Activated CD4-positive, alpha-beta T cell treated with anti-CD3 and anti-CD28 coated beads, Interleukin-2, amount 10 ng/mL, durations not matched to agents 24 days and 14 days (primary cell): ENCODE measurements at regions not wholly inside any gene's neighbourhood (a gene's known extent, or its start where the extent isn't known, plus 50 kb on each side); places are given as distances from the start of the nearest gene placed in this dataset.
"Not testable (repeated sequence)": the region's sequence is repeated elsewhere in the genome, so short reads cannot be mapped to it uniquely, and the experiment has no call there.

ENCODE experiments used
- DNase-seq: peaks from one replicate; pipeline ENCODE4 v3.0.0; 2022
- H3K27ac Mint-ChIP-seq: one replicate; pipeline ENCODE4 v1.8.0; 2022; ENCODE audit warnings: mild to moderate bottlenecking, mixed read lengths
- H3K27me3 Mint-ChIP-seq: one replicate; pipeline ENCODE4 v1.8.0; 2022; ENCODE audit warnings: mixed read lengths
- H3K36me3 Mint-ChIP-seq: one replicate; pipeline ENCODE4 v1.8.0; 2022; ENCODE audit warnings: low read depth, mild to moderate bottlenecking, mixed read lengths
- H3K4me1 Mint-ChIP-seq: one replicate; pipeline ENCODE4 v1.8.0; 2021; ENCODE audit warnings: mixed read lengths
- H3K4me3 Mint-ChIP-seq: one replicate; pipeline ENCODE4 v1.8.0; 2022; ENCODE audit warnings: mild to moderate bottlenecking, moderate library complexity, mixed read lengths
- H3K9me3 Mint-ChIP-seq: one replicate; pipeline ENCODE4 v1.8.0; 2021; ENCODE audit warnings: mixed read lengths
- intact Hi-C: fragments of 100-400 bp; cut with micrococcal nuclease; formaldehyde crosslinking; loops from one replicate; pipeline ENCODE4 v1.15.1; 2023

DNA sequence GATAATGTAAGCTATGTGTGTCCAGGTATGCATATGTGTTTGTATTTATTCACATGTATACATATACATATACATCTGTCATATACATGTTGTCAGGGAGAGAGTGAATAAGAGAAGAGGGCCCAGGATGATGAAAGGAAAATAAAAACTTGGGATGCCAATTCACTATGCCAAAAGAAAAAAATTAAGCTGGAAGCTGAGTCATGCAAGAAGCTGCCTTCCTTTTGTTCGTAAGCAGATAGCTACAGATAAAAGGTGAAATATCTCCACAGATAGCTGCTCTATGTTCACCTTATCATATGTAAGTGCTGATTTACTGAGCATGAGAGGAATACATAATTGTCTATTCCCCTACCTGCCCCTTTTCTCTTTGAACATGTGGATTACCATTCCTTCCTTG, 579.9 kb downstream of the EPM2A start:
- H3K27me3 Mint-ChIP-seq, result no peaks in the 10 kb centered on the region
- peaks cover 7% of the 10 kb centered on the region for H3K9me3 Mint-ChIP-seq
- no peaks in the 10 kb centered on the region for H3K36me3 Mint-ChIP-seq
- intact Hi-C loops, result no loop called here
- no peak overlapping the region for H3K4me3 Mint-ChIP-seq
- no peak for DNase-seq
- no peaks in the 10 kb centered on the region for H3K4me1 Mint-ChIP-seq
- no peak overlapping the region for H3K27ac Mint-ChIP-seq

DNA sequence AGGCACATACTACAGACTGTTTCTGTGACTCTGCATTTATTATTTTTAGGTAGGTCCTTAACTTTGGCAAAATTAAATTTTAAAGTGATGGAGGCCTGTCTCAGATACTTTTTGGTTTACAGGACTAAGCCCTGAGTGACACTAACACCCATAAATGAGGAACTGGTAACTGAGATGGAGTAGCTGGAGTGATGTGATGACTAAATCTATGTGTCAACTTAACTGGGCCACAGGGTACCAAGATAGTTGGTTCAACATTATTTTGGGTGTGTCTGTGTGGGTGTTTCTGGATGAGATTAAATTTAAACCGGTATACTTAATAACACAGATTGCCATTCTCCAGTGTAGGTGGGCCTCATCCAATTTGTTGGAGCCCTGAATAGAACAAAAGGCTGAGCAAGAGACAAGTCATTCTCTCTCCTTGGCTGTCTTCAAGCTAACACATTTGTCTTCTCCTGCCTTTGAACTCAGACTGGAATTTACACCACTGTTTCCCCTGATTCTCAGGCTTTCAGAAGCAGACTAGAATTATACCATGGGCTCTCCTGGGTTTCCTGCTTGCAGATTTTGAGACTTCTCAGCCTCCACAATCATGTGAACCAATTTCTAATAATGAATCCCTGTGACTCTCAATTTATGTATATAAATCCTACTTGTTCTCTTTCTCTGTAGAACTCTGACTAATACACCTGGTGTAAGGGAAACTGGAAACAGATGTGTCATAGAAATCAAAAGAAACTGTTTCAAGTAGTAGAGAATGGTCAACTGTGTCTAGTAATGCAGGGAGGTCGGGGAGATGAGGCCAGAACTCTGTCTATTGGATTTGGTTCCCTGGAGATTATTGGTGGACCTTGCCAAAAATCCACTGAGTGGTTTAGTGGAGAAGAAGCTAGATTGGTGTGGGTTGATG, 579.2 kb downstream of the EPM2A start:
- H3K27me3 Mint-ChIP-seq, result no peaks in the 10 kb centered on the region
- no peak overlapping the region for H3K27ac Mint-ChIP-seq
- H3K9me3 Mint-ChIP-seq, result peaks cover 7% of the 10 kb centered on the region
- no peaks in the 10 kb centered on the region for H3K4me1 Mint-ChIP-seq
- no peak for DNase-seq
- no peak overlapping the region for H3K4me3 Mint-ChIP-seq
- intact Hi-C loops, result no loop called here
- no peaks in the 10 kb centered on the region for H3K36me3 Mint-ChIP-seq

DNA sequence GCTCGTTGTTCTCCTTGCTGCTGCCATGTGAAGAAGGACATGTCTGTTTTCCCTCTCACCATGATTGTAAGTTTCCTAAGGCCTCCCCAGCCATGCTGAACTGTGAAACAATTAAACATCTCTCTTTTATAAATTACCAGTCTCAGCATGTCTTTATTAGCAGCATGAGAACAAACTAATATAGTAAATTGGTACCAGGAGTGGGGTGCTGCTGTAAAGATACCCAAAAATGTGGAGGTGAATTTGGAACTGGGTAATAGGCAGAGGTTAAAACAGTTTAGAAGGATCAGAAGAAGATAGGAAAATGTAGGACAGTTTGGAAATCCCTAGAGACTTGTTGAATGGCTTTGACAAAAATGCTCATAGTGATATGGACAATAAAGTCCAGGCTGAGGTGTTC, 576.7 kb downstream of the EPM2A start:
- H3K4me3 Mint-ChIP-seq, H3K9me3 Mint-ChIP-seq, DNase-seq, intact Hi-C loops, H3K36me3 Mint-ChIP-seq, H3K27ac Mint-ChIP-seq, H3K27me3 Mint-ChIP-seq, H3K4me1 Mint-ChIP-seq: not testable (repeated sequence)

DNA sequence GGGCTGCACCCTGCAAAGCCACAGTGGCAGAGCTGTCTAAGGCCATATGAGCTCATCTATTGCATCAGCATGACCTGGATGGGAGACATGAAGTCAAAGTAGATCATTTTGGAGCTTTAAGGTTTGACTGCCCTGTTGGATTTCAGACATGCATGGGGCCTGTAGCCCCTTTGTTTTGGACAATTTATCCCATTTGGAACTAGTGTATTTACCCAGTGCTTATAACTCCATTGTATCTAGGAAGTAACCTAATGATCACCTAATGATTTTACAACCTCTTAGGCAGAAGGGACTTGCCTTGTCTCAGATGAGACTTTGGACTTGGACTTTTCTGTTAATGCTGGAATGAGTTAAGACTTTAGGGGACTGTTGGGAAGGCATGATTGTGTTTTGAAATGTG, 575.4 kb downstream of the EPM2A start:
- peaks cover 7% of the 10 kb centered on the region for H3K9me3 Mint-ChIP-seq
- DNase-seq, result no peak

DNA sequence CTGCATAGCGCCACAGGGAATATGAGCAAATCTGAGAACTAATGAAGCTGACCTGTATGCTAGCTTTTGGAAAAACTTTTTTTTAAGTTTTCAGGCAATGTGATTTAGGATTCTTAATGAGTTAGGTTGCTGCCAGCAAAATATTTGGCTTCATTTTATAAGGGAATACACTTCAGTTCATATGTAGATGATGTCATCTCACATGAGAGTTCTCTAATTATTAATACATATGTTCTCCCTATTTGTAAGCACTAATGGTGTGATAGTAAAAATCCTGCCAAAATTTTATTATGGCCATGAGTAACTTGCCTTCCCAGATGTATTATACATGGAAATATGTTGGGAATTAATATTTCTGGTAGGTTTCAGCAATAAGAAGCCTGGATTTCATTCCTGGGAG, 573.8 kb downstream of the EPM2A start:
- Mint-ChIP-seq H3K27ac (no peak overlapping the region), H3K9me3 (peaks cover 7% of the 10 kb centered on the region), H3K36me3 (no peaks in the 10 kb centered on the region), H3K4me1 (no peaks in the 10 kb centered on the region), H3K4me3 (no peak overlapping the region), H3K27me3 (no peaks in the 10 kb centered on the region)
- intact Hi-C loops, result no loop called here
- no peak for DNase-seq

More for the DNA sequence above, 575.4 kb downstream of the EPM2A start:
- Mint-ChIP-seq H3K36me3 (no peaks in the 10 kb centered on the region), H3K4me3 (no peak overlapping the region), H3K4me1 (no peaks in the 10 kb centered on the region), H3K27me3 (no peaks in the 10 kb centered on the region), H3K27ac (no peak overlapping the region)
- intact Hi-C loops, result no loop called here

DNA sequence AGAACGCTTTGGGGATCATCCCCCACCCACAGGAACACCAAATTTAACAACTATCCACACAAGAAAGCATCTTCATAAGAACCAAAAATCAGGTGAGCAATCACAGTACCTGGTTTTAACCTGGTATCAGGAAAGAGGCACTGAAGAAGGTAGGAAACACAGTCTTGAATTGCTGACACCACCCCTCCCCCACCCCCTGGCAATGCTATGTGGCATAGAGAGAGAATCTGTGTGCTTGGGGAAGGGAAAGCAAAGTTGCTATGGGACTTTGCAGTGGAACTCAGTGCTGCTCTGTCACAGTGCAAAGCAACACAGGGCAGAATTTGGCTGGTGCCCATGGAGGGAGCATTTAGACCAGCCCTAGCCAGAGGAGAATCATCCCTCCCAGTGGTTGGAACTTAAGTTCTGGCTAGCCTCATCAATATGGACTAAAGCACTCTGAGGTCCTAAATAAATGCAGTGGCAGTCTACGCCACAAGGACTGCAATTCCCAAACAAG, 565.5 kb downstream of the EPM2A start:
- intact Hi-C loops, result no loop called here
- DNase-seq, result no peak

DNA sequence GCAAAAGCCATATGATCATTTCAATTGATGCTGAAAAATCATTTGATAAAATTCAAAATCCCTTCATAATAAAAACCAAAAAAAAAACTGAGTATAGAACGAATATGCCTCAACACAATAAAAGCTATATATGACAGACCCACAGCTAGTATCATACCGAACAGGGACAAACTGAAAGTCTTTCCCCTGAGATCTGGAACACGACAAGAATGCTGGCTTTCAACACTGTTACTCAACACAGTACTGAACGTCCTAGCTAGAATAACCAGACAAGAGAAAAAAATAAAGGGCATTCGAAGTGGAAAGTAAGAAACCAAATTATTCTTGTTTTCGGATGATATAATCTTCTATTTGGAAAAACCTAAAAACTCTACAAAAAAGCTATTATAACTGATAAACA, 559.9 kb downstream of the EPM2A start:
- no peak for DNase-seq
- Mint-ChIP-seq H3K27me3 (no peaks in the 10 kb centered on the region), H3K4me1 (no peaks in the 10 kb centered on the region), H3K9me3 (peaks cover 15% of the 10 kb centered on the region), H3K4me3 (no peak overlapping the region), H3K27ac (no peak overlapping the region), H3K36me3 (no peaks in the 10 kb centered on the region)
- intact Hi-C loops, result no loop called here

More for the DNA sequence above, 565.5 kb downstream of the EPM2A start:
- Mint-ChIP-seq H3K9me3 (no peaks in the 10 kb centered on the region), H3K27me3 (no peaks in the 10 kb centered on the region), H3K4me3 (no peak overlapping the region), H3K27ac (no peak overlapping the region), H3K4me1 (no peaks in the 10 kb centered on the region), H3K36me3 (no peaks in the 10 kb centered on the region)

DNA sequence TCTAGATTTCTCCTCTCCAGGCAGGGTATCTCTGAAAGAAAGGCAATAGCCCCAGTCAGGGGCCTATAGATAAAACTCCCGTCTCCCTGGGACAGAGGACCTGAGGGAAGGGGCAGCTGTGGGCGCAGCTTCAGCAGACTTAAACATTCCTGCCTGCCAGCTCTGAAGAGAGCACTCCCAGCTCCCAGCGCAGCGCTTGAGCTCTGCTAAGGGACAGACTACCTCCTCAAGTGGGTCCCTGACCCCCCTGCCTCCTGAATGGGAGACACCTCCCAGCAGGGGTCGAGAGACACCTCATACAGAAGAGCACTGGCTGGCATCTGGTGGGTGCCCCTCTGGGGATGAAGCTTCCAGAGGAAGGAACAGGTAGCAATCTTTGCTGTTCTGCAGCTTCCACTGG, 556.9 kb downstream of the EPM2A start:
- intact Hi-C loops, result no loop called here
- no peak for DNase-seq
- no peaks in the 10 kb centered on the region for H3K4me1 Mint-ChIP-seq
- no peaks in the 10 kb centered on the region for H3K36me3 Mint-ChIP-seq
- no peak overlapping the region for H3K27ac Mint-ChIP-seq
- peaks cover 15% of the 10 kb centered on the region for H3K9me3 Mint-ChIP-seq
- no peaks in the 10 kb centered on the region for H3K27me3 Mint-ChIP-seq
- H3K4me3 Mint-ChIP-seq, result no peak overlapping the region

DNA sequence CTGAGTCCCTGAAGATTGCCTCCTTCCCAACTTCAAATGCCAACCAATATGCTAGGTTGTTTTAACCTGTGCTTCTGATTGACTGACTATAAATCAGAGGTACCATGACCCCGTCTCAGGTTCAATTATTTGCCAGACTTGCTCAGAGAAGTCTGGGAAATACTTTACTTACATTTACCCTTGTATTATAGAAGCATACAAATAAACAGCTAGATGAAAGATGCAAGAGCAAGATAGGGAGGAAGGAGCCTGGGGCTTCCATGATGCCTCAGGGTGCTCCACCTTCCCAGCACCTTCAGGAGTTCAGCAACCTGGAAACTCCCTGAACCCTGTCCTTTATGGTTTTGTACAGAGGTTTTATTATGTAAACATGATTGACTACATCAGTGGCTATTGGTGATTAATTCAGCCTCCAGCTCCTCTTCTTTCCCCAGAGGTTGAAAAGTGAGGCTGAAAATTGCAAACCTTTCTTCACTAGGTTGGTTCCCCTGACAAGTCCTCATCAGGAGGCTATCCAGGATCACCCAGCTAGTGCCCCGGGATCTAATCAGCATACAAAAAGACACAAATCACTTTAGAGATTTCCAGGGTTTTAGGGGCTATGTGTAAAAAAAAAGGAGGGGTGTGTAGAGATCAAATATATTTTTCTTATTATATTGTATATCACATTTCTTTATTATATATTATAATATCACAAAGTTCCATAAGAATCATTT, 547.7 kb downstream of the EPM2A start:
- H3K36me3 Mint-ChIP-seq, result no peaks in the 10 kb centered on the region
- intact Hi-C loops, result no loop called here
- no peaks in the 10 kb centered on the region for H3K27me3 Mint-ChIP-seq
- H3K27ac Mint-ChIP-seq, result no peak overlapping the region
- no peak overlapping the region for H3K4me3 Mint-ChIP-seq
- H3K4me1 Mint-ChIP-seq, result no peaks in the 10 kb centered on the region
- DNase-seq, result no peak
- H3K9me3 Mint-ChIP-seq, result no peaks in the 10 kb centered on the region

DNA sequence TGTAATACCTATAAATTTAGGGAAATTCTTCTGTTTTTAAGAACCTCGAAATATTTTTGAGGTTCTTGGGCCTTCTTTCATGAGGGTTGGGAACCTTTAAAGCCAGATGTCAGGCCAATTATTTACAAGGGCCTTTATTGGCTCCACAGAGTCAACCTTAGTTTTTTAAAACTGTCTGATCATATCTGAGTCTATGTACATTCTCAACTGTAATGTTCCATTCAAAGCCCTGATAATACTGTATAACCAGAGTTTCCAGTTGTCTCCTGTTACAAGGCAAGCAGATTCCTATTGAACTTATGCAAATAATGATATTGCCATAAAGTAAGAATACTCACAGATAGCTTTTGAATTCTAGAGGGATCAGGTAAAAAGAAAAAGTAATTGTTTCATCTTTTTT, 545.5 kb downstream of the EPM2A start:
- Mint-ChIP-seq H3K4me1 (no peaks in the 10 kb centered on the region), H3K27ac (no peak overlapping the region), H3K36me3 (no peaks in the 10 kb centered on the region), H3K9me3 (no peaks in the 10 kb centered on the region), H3K4me3 (no peak overlapping the region), H3K27me3 (peaks cover 2% of the 10 kb centered on the region)
- no peak for DNase-seq
- intact Hi-C loops, result no loop called here

DNA sequence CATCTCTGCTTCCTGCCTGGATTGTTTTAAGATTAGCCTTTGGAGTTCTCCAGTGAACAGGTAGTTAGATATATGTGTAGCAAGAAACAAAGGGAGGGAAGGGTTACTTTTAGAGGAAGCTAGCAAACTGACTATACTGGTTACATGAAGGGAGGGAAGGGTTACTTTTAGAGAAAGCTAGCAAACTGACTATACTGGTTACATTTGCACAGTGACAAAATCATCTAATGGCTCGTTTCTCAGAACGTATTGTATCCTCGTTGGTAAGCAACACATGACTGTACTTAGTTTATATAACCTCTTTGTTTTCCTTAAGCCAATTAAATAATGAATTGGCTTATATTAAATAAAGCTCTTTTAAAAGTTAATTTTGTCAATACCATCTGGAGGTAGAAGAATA, 540.9 kb downstream of the EPM2A start:
- Mint-ChIP-seq H3K9me3 (no peaks in the 10 kb centered on the region), H3K27ac (no peak overlapping the region), H3K4me3 (no peak overlapping the region), H3K27me3 (peaks cover 4% of the 10 kb centered on the region), H3K4me1 (no peaks in the 10 kb centered on the region), H3K36me3 (no peaks in the 10 kb centered on the region)
- no peak for DNase-seq
- intact Hi-C loops, result no loop called here

DNA sequence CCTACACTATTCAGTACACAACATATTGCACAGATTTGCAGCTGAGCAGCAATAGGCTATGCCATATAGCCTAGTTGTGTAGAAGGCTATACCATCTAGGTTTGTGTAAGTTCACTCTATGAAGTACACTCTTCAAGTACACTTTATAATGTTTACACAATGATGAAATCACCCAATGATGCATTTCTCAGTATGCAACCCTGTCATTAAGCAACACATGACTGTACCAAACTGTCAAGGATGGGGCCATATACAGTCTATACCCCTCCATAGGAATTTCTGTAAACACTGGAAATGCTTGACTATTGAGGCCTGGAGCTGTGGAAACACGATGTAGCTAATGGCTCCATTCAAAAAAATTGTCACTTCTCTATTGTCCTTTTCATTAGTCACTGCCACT, 535.4 kb downstream of the EPM2A start:
- no peak for DNase-seq
- peaks cover 4% of the 10 kb centered on the region for H3K27me3 Mint-ChIP-seq
- H3K9me3 Mint-ChIP-seq, result no peaks in the 10 kb centered on the region
- H3K27ac Mint-ChIP-seq, result no peak overlapping the region
- intact Hi-C loops, result no loop called here
- no peaks in the 10 kb centered on the region for H3K36me3 Mint-ChIP-seq
- no peaks in the 10 kb centered on the region for H3K4me1 Mint-ChIP-seq
- H3K4me3 Mint-ChIP-seq, result no peak overlapping the region

DNA sequence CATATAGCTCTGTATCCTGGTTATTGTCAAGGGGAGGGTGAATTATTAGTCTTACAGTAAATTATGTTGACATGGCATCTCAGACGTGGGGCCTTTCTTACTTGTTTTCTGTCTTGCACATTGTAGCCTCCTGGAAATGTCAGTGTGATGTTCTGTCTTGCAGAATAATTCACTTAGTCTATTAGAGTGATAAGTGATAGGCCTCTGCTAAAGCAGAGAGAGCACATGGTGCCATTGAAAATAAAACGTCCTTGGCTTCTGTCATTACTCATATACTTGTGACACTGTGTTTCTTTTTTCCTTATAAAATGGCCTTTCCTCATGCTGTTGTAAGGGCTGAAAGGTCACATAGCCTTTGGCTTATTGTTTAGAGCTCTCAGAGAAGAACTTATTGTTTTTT, 531.0 kb downstream of the EPM2A start:
- DNase-seq, result no peak
- H3K36me3 Mint-ChIP-seq, result no peaks in the 10 kb centered on the region
- H3K27ac Mint-ChIP-seq, result no peak overlapping the region
- H3K27me3 Mint-ChIP-seq, result peaks cover 3% of the 10 kb centered on the region
- H3K9me3 Mint-ChIP-seq, result no peaks in the 10 kb centered on the region
- H3K4me1 Mint-ChIP-seq, result no peaks in the 10 kb centered on the region
- H3K4me3 Mint-ChIP-seq, result no peak overlapping the region
- intact Hi-C loops, result no loop called here

DNA sequence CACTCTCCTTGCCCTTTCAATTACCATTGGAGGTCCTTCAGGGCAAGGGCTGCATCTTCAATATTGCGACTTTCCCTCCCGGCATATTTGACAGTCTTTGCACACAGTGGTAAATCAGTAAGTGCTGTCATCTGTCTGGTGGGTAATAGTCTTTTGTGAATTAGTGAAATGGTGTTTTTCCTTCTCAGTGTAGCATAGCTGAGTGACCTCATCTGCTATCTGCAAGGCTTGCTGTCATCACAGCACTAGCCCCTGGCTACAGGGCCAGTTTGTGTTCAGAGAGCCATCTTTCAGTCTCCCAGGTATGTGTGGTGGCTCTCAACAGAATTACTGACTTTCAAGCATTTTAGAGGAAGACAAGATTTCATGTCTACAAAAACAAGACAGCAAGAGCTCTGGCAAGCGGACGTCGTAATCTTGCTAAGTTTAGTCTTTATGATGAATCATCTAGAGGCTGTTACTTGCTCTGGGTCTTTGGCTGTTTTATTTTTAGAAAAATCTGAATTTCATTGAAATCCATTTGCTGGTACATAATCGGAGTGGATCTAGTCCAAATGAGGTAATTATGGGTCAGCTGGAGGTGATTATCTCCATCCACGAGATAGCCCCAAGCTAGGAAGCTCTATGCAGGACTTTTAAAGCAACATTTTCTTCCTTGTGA, 528.9 kb downstream of the EPM2A start:
- no peaks in the 10 kb centered on the region for H3K36me3 Mint-ChIP-seq
- H3K4me3 Mint-ChIP-seq, result no peak overlapping the region
- peaks cover 4% of the 10 kb centered on the region for H3K27me3 Mint-ChIP-seq
- no peak overlapping the region for H3K27ac Mint-ChIP-seq
- no peaks in the 10 kb centered on the region for H3K4me1 Mint-ChIP-seq
- DNase-seq, result no peak
- intact Hi-C loops, result no loop called here
- no peaks in the 10 kb centered on the region for H3K9me3 Mint-ChIP-seq
